H1 (cell line): ENCODE measurements at regions not wholly inside any gene's neighbourhood (a gene's known extent, or its start where the extent isn't known, plus 50 kb on each side); places are given as distances from the start of the nearest gene placed in this dataset.

ENCODE experiments used
- CTCF ChIA-PET: fragments of 300-600 bp; sonication (Branson Sonifier 250); formaldehyde crosslinking; loops from one replicate; lab custom pipeline; 2021; ENCODE audit not compliant: partially characterized antibody; lab: Charles Lee
- POLR2A ChIA-PET: fragments of 300-600 bp; sonication (Branson Sonifier 250); formaldehyde crosslinking; loops from one replicate; lab custom pipeline; 2021; ENCODE audit warnings: inconsistent platforms; ENCODE audit not compliant: partially characterized antibody; lab: Charles Lee
- DNase-seq, 2 experiments: peaks; one replicate each; pipeline versions ENCODE4 v3.0.0 to v3.0.0-alpha.2; 2010 to 2022; ENCODE audit warnings: low spot score in 2 of 2, low read depth in 1 of 2, mixed read lengths in 1 of 2
- FAIRE-seq: peaks from 2 replicates; lab custom pipeline; 2011; peaks lifted over from hg19 to GRCh38; lab: Jason Lieb, UNC
- H2AFZ ChIP-seq: 2 replicates; pipeline ENCODE4 v1.8.1; 2012; ENCODE audit warnings: low read length, inconsistent platforms
- H2AK5ac ChIP-seq: 2 replicates; pipeline ENCODE4 v1.6.1; 2013; ENCODE audit warnings: low read depth, low read length
- H2BK120ac ChIP-seq: replicated peaks from 2 replicates; pipeline ENCODE3; 2013; ENCODE audit warnings: low read depth, low read length, inconsistent platforms
- H2BK12ac ChIP-seq: 2 replicates; pipeline ENCODE4 v1.6.1; 2013; ENCODE audit warnings: low read depth, low read length
- H2BK15ac ChIP-seq: 2 replicates; pipeline ENCODE4 v1.6.1; 2013; ENCODE audit warnings: low read length
- H2BK20ac ChIP-seq: 2 replicates; pipeline ENCODE4 v1.6.1; 2013; ENCODE audit warnings: low read length
- H2BK5ac ChIP-seq: 2 replicates; pipeline ENCODE4 v1.6.1; 2013; ENCODE audit warnings: low read depth, low read length
- H3K14ac ChIP-seq: 2 replicates; pipeline ENCODE4 v1.6.1; 2013; ENCODE audit warnings: inconsistent platforms; ENCODE audit not compliant: insufficient read length
- H3K18ac ChIP-seq: 2 replicates; pipeline ENCODE4 v1.6.1; 2013; ENCODE audit warnings: low read length; ENCODE audit errors: extremely low read depth
- H3K23ac ChIP-seq: 2 replicates; pipeline ENCODE4 v1.6.1; 2013; ENCODE audit warnings: inconsistent platforms; ENCODE audit not compliant: insufficient read length
- H3K23me2 ChIP-seq: 2 replicates; pipeline ENCODE4 v1.6.1; 2013; ENCODE audit warnings: low read depth, low read length
- H3K27ac ChIP-seq: 2 replicates; pipeline ENCODE4 v1.6.1; 2011; ENCODE audit warnings: low read depth, low read length, inconsistent platforms
- H3K27me3 ChIP-seq, 4 experiments: replicated peaks in 1 of 4; 1 replicate in 1 of 4; 2 replicates in 3 of 4; pipeline versions ENCODE4 v1.6.1 to v1.8.1; 2011 to 2013; ENCODE audit warnings: low read length in 3 of 4, mild to moderate bottlenecking in 3 of 4, inconsistent platforms in 2 of 4, mixed read lengths in 2 of 4, moderate library complexity in 1 of 4; ENCODE audit not compliant: control insufficient read depth in 3 of 4, insufficient read depth in 3 of 4; ENCODE audit errors: extremely low read depth in 1 of 4
- H3K36me3 ChIP-seq, 4 experiments: 2 replicates each; pipeline versions ENCODE4 v1.6.1 to v1.8.1; 2011 to 2013; ENCODE audit warnings: mild to moderate bottlenecking in 4 of 4, low read length in 3 of 4, moderate library complexity in 2 of 4, control low read depth in 1 of 4, inconsistent platforms in 1 of 4; ENCODE audit not compliant: insufficient read depth in 4 of 4, control insufficient read depth in 2 of 4
- H3K4ac ChIP-seq: replicated peaks from 2 replicates; pipeline ENCODE3; 2013; ENCODE audit warnings: low read length, low read depth, mixed read lengths, inconsistent platforms; ENCODE audit not compliant: insufficient read length
- H3K4me1 ChIP-seq, 4 experiments: replicated peaks in 1 of 4; 1 replicate in 1 of 4; 2 replicates in 3 of 4; pipeline versions ENCODE4 v1.6.1 to v1.8.1; 2011 to 2013; ENCODE audit warnings: low read length in 3 of 4, inconsistent platforms in 2 of 4, mixed read lengths in 1 of 4; ENCODE audit not compliant: insufficient read depth in 4 of 4, control insufficient read depth in 3 of 4
- H3K4me2 ChIP-seq, 2 experiments: 2 replicates each; pipeline versions ENCODE4 v1.6.1 to v1.8.1; 2011 to 2013; ENCODE audit warnings: low read depth in 2 of 2, low read length in 2 of 2, control low read depth in 1 of 2, inconsistent platforms in 1 of 2, mild to moderate bottlenecking in 1 of 2; ENCODE audit not compliant: insufficient read depth in 1 of 2
- H3K4me3 ChIP-seq, 4 experiments: fragments of 200-600, 300-600 bp in 1 of 4; sonication (generic), shearing (Covaris generic), sonication (Bioruptor Twin) in 1 of 4; 2 replicates each; pipeline versions ENCODE4 v1.5.1 to v1.8.1; 2011 to 2016; ENCODE audit warnings: low read length in 4 of 4, low read depth in 3 of 4, control low read depth in 2 of 4, inconsistent platforms in 2 of 4, mild to moderate bottlenecking in 2 of 4, mixed read lengths in 1 of 4, moderate library complexity in 1 of 4; ENCODE audit not compliant: insufficient read depth in 2 of 4; ENCODE audit errors: extremely low read depth in 1 of 4
- H3K56ac ChIP-seq: replicated peaks from 2 replicates; pipeline ENCODE3; 2013; ENCODE audit warnings: low read depth, mild to moderate bottlenecking, mixed read lengths, low read length, inconsistent platforms; ENCODE audit not compliant: insufficient read length
- H3K79me1 ChIP-seq: 2 replicates; pipeline ENCODE4 v1.6.1; 2013; ENCODE audit warnings: low read depth, low read length, control low read depth
- H3K79me2 ChIP-seq, 2 experiments: 2 replicates each; pipeline versions ENCODE4 v1.6.1 to v1.8.1; 2012 to 2013; ENCODE audit warnings: low read length in 2 of 2, mild to moderate bottlenecking in 2 of 2, inconsistent platforms in 1 of 2; ENCODE audit not compliant: insufficient read depth in 2 of 2, control insufficient read depth in 1 of 2
- H3K9ac ChIP-seq, 4 experiments: replicated peaks in 1 of 4; 1 replicate in 1 of 4; 2 replicates in 3 of 4; pipeline versions ENCODE4 v1.6.1 to v1.8.1; 2011 to 2013; ENCODE audit warnings: low read depth in 3 of 4, low read length in 3 of 4, control low read depth in 2 of 4, mild to moderate bottlenecking in 2 of 4, moderate library complexity in 2 of 4, inconsistent platforms in 1 of 4; ENCODE audit errors: extremely low read depth in 1 of 4
- H3K9me3 ChIP-seq, 2 experiments: 2 replicates each; pipeline versions ENCODE4 v1.6.1 to v1.8.1; 2012 to 2013; ENCODE audit warnings: mild to moderate bottlenecking in 2 of 2, moderate library complexity in 2 of 2, control low read depth in 1 of 2, inconsistent platforms in 1 of 2, low read depth in 1 of 2, low read length in 1 of 2, mixed read lengths in 1 of 2; ENCODE audit not compliant: insufficient read depth in 2 of 2
- H4K20me1 ChIP-seq, 2 experiments: replicated peaks in 1 of 2; 2 replicates each; pipeline versions ENCODE3 to v1.8.1; 2011 to 2013; ENCODE audit warnings: inconsistent platforms in 2 of 2, low read length in 2 of 2, mild to moderate bottlenecking in 1 of 2; ENCODE audit not compliant: insufficient read depth in 2 of 2, control insufficient read depth in 1 of 2
- H4K5ac ChIP-seq: 2 replicates; pipeline ENCODE4 v1.6.1; 2013; ENCODE audit warnings: low read length, low read depth, mixed read lengths, inconsistent platforms; ENCODE audit not compliant: insufficient read length
- H4K8ac ChIP-seq: 2 replicates; pipeline ENCODE4 v1.8.0; 2013; ENCODE audit warnings: mild to moderate bottlenecking, moderate library complexity, low read length, inconsistent platforms; ENCODE audit not compliant: insufficient read depth; ENCODE audit errors: extremely low read depth
- H4K91ac ChIP-seq: replicated peaks from 2 replicates; pipeline ENCODE3; 2013; ENCODE audit warnings: low read length, mixed read lengths, inconsistent platforms; ENCODE audit not compliant: insufficient read length
- ASH2L ChIP-seq: fragments of 200-600, 300-600 bp; sonication (generic); IDR thresholded peaks from one replicate; pipeline ENCODE4 v1.7.1; 2017; ENCODE audit warnings: low read length
- JUND ChIP-seq: IDR thresholded peaks from 2 replicates; pipeline ENCODE4 v1.6.1; 2011; ENCODE audit warnings: mild to moderate bottlenecking, improper control_type of control experiment, low read length
- PHF8 ChIP-seq: fragments of 200-600 bp; sonication (generic); conservative IDR thresholded peaks from 2 replicates; pipeline ENCODE4 v1.7.1; 2012; ENCODE audit warnings: low read depth, mild to moderate bottlenecking, inconsistent platforms, low read length, moderate library complexity
- POU5F1 ChIP-seq: IDR thresholded peaks from 2 replicates; pipeline ENCODE4 v1.6.1; 2011; ENCODE audit warnings: low read depth, mild to moderate bottlenecking, low read length, moderate library complexity
- SIN3A ChIP-seq, 2 experiments: IDR thresholded peaks in 1 of 2; conservative IDR thresholded peaks in 1 of 2; 2 replicates each; pipeline ENCODE4 v1.6.1; 2011 to 2012; ENCODE audit warnings: low read length in 2 of 2, improper control_type of control experiment in 1 of 2, low read depth in 1 of 2, mild to moderate bottlenecking in 1 of 2
- WGBS, 2 experiments: shearing (Covaris generic) in 1 of 2; methylation state at CpG; one replicate each; pipeline versions ENCODE4 v1.1.6 to v1.1.7; 2013 to 2015; ENCODE audit warnings: low lambda C conversion rate in 2 of 2, mixed read lengths in 2 of 2, inconsistent platforms in 1 of 2, low coverage in 1 of 2, missing lambda C conversion rate in 1 of 2; ENCODE audit not compliant: insufficient replicate concordance in 2 of 2, insufficient coverage in 1 of 2, insufficient read length in 1 of 2; ENCODE audit errors: extremely low coverage in 1 of 2, missing lambda C conversion rate in 1 of 2; 5-methylcytosine and 5-hydroxymethylcytosine counted together
- TF ChIP-seq, protein P1 (sequence below): IDR thresholded peaks from 2 replicates; pipeline ENCODE4 v1.6.1; 2012; ENCODE audit warnings: inconsistent platforms

DNA sequence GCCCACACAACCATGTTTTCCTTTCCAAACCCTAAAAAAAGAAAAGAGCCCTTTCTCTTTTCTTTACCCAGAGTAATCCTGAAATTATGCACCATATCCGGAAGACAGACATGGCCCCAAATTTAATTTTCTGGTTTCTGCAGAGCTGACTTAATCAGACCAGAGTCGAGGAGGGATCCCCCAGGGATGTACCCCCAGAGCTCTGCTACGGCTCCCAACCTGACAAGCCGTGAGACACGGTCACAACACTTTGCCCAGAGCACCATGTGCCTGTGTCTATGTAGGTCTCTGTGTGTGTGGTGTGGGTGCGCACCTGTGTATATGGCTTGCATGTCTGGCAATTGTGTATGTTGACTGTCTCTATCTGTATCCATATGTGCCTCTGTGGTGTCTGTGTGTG lies 77.6 kb upstream of the CLMN start:
- Histone ChIP-seq H2AFZ (no peak overlapping the region), H2AK5ac (no peak overlapping the region), H3K4me1 (no peaks in the 10 kb centered on the region; a peak in 1 of 7 replicates), H4K91ac (no peak overlapping the region), H3K4me2 (no peak overlapping the region), H3K14ac (no peak overlapping the region), H3K27ac (no peak overlapping the region), H2BK120ac (no peak overlapping the region), H2BK15ac (no peak overlapping the region), H3K18ac (no peak overlapping the region), H3K9ac (no peak overlapping the region), H3K79me2 (no peaks in the 10 kb centered on the region), H4K8ac (no peak overlapping the region), H3K4ac (no peak overlapping the region), H3K27me3 (no peaks in the 10 kb centered on the region), H4K5ac (no peak overlapping the region), H2BK20ac (no peak overlapping the region), H3K9me3 (no peaks in the 10 kb centered on the region), H2BK12ac (no peak overlapping the region), H2BK5ac (no peak overlapping the region), H3K79me1 (no peaks in the 10 kb centered on the region), H3K36me3 (no peaks in the 10 kb centered on the region), H3K56ac (no peak overlapping the region), H4K20me1 (peaks cover 0 to 10% of the 10 kb centered on the region in 2 experiments), H3K23ac (no peak overlapping the region), H3K4me3 (no peak overlapping the region), H3K23me2 (peaks cover 11% of the 10 kb centered on the region)
- ChIA-PET CTCF (interaction anchor here (0.6 to 0.9 kb wide), 3 partner anchors 21 to 193 kb away, joined by 3 to 4 read pairs (median 4); no protein-coding TSS in a partner anchor), POLR2A (interaction anchor here (0.6 kb wide), 1 partner anchor 60 kb away, joined by 3 read pairs; no protein-coding TSS in a partner anchor)
- DNase-seq, result no peak
- WGBS, 2 experiments, result 95% methylated on average over 6 of the region's 6 CpGs; no CpG with 5 or more reads in 1 of the 2 experiments
- FAIRE-seq, result no peak
- TF ChIP-seq ASH2L (no peak), JUND (no peak), SIN3A (conservative IDR thresholded peaks at IDR 0.05 in 1 of 2, IDR thresholded peaks at IDR 0.05 in 1 of 2; ENCODE audit: low read depth in 1 of 2, low read length in 2 of 2) (no peak), PHF8 (no peak), POU5F1 (no peak)
- TF ChIP-seq, protein P1, sequence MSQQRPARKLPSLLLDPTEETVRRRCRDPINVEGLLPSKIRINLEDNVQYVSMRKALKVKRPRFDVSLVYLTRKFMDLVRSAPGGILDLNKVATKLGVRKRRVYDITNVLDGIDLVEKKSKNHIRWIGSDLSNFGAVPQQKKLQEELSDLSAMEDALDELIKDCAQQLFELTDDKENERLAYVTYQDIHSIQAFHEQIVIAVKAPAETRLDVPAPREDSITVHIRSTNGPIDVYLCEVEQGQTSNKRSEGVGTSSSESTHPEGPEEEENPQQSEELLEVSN, result no peak
